Left colon (tissue), 2 donors: ENCODE measurements at regions not wholly inside any gene's neighbourhood (a gene's known extent, or its start where the extent isn't known, plus 50 kb on each side); places are given as distances from the start of the nearest gene placed in this dataset.
"Not testable (repeated sequence)": the region's sequence is repeated elsewhere in the genome, so short reads cannot be mapped to it uniquely, and the experiment has no call there.

ENCODE experiments used
- ATAC-seq: fragments of 200-7000 bp; cut with Tn5 transposase; one replicate; pipeline ENCODE4 v1.9.1; 2020; ENCODE audit warnings: mild to moderate bottlenecking, moderate library complexity
- DNase-seq, 2 donors: peaks; one replicate each; pipeline ENCODE4 v3.0.0-alpha.2; 2020
- intact Hi-C, 2 donors: fragments of 100-400 bp; cut with DNase I in 1 of 2; cut with micrococcal nuclease in 1 of 2; formaldehyde crosslinking; loops; one replicate each; pipeline versions ENCODE4 v1.11.2 to v1.14.0; 2022; cut with DNase I, micrococcal nuclease
- donor health status: DM: no; HTN: no; CAD: no.
- donor health status: DM: yes; HTN: yes; CAD: no.

- ATAC-seq, result no peak
- intact Hi-C loops, result no loop called here
- no peak for DNase-seq
Measured at GRCh38 chr1:30452925-30453324, 270.5 kb downstream of the MATN1 start.

- intact Hi-C loops, result no loop called here
- DNase-seq, result no peak
- ATAC-seq, result no peak
Measured at GRCh38 chr1:30452170-30452569, 271.2 kb downstream of the MATN1 start.

- ATAC-seq, result no peak
- DNase-seq, result no peak
Measured at GRCh38 chr1:30451532-30452125, 271.8 kb downstream of the MATN1 start.

GRCh38 chr1:30450818-30451233 lies 272.6 kb downstream of the MATN1 start:
- no peak for DNase-seq
- ATAC-seq, result no peak
- intact Hi-C loops, result no loop called here

More at GRCh38 chr1:30451532-30452125, 271.8 kb downstream of the MATN1 start:
- intact Hi-C loops, result no loop called here

DNA sequence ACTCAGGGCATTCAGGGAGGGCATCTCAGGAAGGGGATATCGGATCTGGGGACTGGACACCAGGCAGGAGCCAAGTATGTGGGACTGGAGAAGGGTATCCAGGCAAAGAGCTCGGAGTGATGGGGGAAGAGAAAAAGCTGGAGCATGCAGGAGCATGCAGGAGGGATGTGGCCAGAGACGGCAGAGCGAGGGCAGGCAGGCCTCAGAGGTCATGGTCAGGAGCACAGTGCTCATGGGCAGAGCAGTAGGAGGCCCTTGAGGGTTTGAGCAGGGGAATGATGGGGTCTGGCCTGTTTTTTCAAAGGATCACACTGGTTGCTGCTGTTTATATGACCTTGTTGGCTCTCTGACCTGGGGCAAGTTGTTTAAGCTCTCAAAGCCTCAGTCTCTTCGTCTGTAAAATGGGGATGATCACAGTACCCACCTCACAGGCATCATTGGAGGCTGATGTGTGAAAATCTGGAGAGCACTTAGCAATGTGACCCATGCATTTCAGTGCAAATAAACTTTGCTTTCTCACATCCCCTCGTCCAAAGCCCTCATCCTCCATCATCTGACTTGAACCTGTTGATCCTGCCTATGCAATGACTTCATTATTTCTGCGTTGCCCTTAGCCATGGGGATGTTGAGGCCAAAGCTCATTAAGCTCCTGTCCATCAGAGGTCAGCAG lies 273.1 kb downstream of the MATN1 start:
- intact Hi-C loops, result no loop called here
- DNase-seq, result no peak
- ATAC-seq, result no peak

- DNase-seq (no peak), ATAC-seq (no peak)
- intact Hi-C loops, result no loop called here
Measured at GRCh38 chr1:30449428-30450147, 273.8 kb downstream of the MATN1 start.

DNA sequence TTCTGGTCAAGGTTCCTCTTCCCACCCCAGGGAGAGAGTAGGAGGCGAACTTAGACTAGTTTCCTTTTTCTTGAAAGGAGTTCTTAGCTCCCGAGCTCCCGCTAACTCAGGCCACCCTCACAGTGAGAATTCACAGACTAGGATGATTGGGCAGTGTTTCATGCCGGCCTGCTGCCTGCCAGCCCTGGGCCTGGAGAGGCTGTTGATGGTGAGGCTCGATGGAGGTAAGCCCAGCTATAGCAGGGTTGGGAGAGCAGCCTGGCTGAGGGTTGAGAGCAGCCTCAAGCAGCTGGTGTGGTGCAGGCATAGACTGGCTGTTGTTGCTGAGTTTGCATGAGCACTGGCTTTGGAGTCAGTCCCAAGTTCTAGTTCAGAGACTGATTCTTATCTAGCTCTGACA lies 274.4 kb downstream of the MATN1 start:
- ATAC-seq (no peak), DNase-seq (no peak)
- intact Hi-C loops, result no loop called here

DNA sequence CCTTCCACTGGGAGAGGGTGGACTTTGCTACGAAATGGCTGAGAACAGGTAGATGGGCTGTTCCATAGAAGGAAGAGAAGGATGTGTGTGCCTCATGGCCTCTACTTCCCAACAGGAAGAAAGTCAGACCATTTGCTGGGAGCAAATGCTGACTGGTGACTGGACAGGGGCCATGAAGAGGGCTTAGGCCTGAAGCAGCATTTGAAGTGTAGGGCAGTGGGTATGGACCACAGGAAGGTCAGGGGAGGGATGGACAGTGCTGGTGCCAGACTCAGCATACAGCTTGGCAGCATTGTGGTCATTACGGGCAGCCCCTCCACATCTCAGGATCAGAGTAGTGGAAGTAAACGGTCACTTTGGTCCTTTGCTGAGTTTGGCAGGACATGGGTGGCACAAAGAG lies 275.7 kb downstream of the MATN1 start:
- no peak for ATAC-seq
- intact Hi-C loops, result no loop called here
- no peak for DNase-seq

- intact Hi-C loops, result no loop called here
- no peak for DNase-seq
- ATAC-seq, result no peak
Measured at GRCh38 chr1:30447080-30447479, 276.3 kb downstream of the MATN1 start.

DNA sequence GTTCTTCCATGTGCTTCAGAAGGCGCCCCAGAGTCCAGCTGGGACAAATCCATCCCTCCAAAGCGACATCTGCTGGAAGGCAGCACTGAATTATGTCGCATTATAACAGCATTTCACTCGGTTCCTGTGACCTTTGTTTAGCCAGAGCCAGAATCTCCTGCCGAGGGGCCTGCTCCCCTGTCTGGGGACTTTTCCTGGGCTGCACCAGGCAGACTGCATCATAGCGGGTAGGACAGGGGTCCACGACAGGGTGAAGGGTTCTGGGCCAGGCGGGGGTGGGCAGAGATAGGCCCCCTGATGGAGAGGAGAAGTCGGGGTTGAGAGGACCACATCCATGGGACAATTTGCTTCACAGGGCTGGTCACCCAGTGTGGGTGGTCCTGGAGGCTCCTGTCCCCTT lies 276.9 kb downstream of the MATN1 start:
- no peak for ATAC-seq
- no peak for DNase-seq
- intact Hi-C loops, result no loop called here

- DNase-seq (no peak), ATAC-seq (no peak)
- intact Hi-C loops, result no loop called here
Measured at GRCh38 chr1:30446095-30446494, 277.3 kb downstream of the MATN1 start.

DNA sequence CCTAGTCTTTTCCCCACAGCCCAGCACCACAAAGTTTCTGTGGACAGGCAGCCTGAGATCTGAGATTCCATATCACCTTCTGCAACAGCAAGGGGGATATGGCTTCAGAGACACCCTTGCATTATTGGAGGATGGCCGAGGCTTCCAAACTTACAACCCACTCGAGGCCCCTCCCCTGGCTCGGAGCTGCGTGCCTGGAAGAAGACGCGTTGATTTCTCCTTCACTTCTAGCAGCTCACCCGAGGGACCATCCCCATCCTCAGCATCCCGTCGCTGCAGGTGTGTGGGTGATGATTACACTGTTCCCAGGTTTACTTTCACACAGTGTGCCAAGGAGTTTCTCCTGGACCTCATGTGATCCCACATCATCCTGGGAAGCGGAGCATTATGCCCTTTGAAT lies 277.9 kb downstream of the MATN1 start:
- DNase-seq (no peak), ATAC-seq (no peak)
- intact Hi-C loops, result no loop called here

DNA sequence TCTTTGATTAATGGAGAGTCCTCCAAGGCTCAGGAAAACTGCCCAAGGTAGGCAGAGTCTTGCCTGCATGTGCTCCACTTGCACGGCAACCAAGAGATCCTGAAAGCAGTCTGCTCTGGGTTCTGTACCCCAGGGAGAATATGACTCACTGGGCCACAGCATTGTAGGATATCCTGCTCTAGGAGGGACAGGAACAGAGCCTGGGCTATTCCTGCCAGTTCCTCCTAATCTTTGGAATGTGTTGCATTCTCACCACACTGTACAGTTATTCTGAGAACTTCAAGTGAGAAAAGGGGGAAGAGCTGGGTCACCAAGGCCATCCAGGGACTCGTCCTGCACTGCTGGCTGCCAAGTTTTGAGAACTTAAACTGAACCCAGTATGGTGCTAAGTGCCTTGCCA lies 278.5 kb downstream of the MATN1 start:
- no peak for ATAC-seq
- no peak for DNase-seq
- intact Hi-C loops, result no loop called here

GRCh38 chr1:30444401-30444800 lies 279.0 kb downstream of the MATN1 start:
- intact Hi-C loops, result no loop called here
- DNase-seq (no peak), ATAC-seq (no peak)

DNA sequence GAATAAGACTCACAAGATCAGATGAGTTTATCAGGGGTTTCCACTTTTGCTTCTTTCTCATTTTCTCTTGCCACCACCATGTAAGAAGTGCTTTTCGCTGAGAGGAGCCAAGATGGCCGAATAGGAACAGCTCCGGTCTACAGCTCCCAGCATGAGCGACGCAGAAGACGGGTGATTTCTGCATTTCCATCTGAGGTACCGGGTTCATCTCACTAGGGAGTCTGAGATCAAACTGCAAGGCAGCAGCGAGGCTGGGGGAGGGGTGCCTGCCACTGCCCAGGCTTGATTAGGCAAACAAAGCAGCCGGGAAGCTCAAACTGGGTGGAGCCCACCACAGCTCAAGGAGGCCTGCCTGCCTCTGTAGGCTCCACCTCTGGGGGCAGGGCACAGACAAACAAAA lies 285.1 kb downstream of the MATN1 start:
- DNase-seq, intact Hi-C loops, ATAC-seq: not testable (repeated sequence)

GRCh38 chr1:30437059-30437576 lies 286.3 kb downstream of the MATN1 start:
- no peak for ATAC-seq
- intact Hi-C loops, result no loop called here
- no peak for DNase-seq

- no peak for ATAC-seq
Measured at GRCh38 chr1:30427545-30427944, 295.8 kb downstream of the MATN1 start.

GRCh38 chr1:30425046-30425445 lies 298.3 kb downstream of the MATN1 start:
- DNase-seq, result no peak
- intact Hi-C loops, result no loop called here
- no peak for ATAC-seq

More at GRCh38 chr1:30427545-30427944, 295.8 kb downstream of the MATN1 start:
- intact Hi-C loops, result no loop called here
- DNase-seq, result no peak

DNA sequence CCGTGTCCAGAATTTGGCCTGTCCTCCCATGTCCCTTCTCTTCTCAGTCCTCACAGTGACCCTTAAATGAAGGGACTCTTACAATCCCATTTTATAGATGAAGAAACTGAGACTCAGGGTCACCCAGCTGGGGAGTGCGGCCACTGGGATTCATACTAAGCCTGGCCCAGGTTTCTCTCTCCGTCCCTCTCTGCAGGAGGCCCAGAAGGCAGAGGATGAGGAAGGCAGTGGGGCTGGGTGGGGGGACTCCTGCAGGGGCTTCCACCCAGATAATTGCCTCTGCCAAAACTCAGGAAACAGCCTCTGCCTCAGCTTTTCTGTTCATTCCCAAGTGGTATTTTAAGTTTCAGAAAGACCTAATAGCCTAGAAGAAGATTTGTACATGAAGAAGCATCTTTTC lies 299.8 kb downstream of the MATN1 start:
- DNase-seq (no peak), ATAC-seq (no peak)
- intact Hi-C loops, result no loop called here

DNA sequence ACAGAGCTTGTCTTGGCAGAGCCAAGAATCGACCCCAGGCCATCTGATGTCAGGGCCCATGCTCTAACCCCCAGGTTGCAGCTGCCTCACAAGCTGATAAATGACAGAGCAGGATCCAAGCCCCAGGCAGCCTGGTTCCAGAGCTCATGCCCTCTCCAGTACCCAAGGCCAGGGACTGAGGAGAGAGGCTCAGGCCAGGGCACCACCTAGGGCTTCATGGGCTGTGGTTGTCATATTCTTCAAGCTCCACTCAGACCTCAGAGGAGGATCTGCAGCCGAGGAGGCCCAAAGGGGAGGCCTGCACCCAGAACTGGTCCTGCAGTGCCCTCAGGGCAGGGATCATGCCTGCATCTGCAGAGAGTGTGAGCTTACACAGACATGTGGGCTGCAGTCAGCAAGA lies 301.1 kb downstream of the MATN1 start:
- ATAC-seq, result no peak
- DNase-seq, result peak in 1 of 2 donors; percentile 13
- intact Hi-C loops, result no loop called here
